Non-pigmented ciliary epithelial cell (primary cell): ENCODE measurements at regions not wholly inside any gene's neighbourhood (a gene's known extent, or its start where the extent isn't known, plus 50 kb on each side); places are given as distances from the start of the nearest gene placed in this dataset.

ENCODE experiments used
- DNase-seq: peaks from one replicate; pipeline ENCODE4 v3.0.0-alpha.2; 2010; ENCODE audit warnings: low read depth

GRCh38 chr9:78493166-78493742 lies 196.3 kb downstream of the PSAT1 start:
- DNase-seq: no peak

- no peak for DNase-seq
These were observed 205.6 kb downstream of the PSAT1 start for GRCh38 chr9:78502566-78502965.

GRCh38 chr9:78505546-78505945 lies 208.6 kb downstream of the PSAT1 start:
- no peak for DNase-seq

- DNase-seq: no peak
These were observed 210.1 kb downstream of the PSAT1 start for GRCh38 chr9:78507037-78507436.

- no peak for DNase-seq
These were observed 213.1 kb downstream of the PSAT1 start for GRCh38 chr9:78510035-78510434.

- no peak for DNase-seq
These were observed 218.2 kb downstream of the PSAT1 start for GRCh38 chr9:78515108-78515507.

GRCh38 chr9:78519786-78520185 lies 222.9 kb downstream of the PSAT1 start:
- DNase-seq: no peak

- DNase-seq: no peak
These were observed 224.8 kb downstream of the PSAT1 start for GRCh38 chr9:78521680-78522079.

GRCh38 chr9:78525986-78526560 lies 229.1 kb downstream of the PSAT1 start:
- no peak for DNase-seq

- no peak for DNase-seq
These were observed 236.6 kb downstream of the PSAT1 start for GRCh38 chr9:78533500-78533899.

GRCh38 chr9:78539188-78539587 lies 242.3 kb downstream of the PSAT1 start:
- DNase-seq: no peak

GRCh38 chr9:78539904-78540303 lies 243.0 kb downstream of the PSAT1 start:
- no peak for DNase-seq

GRCh38 chr9:78541868-78542443 lies 245.0 kb downstream of the PSAT1 start:
- DNase-seq: no peak

- no peak for DNase-seq
These were observed 245.7 kb downstream of the PSAT1 start for GRCh38 chr9:78542491-78543181.

GRCh38 chr9:78543353-78543752 lies 246.4 kb downstream of the PSAT1 start:
- no peak for DNase-seq

- DNase-seq: no peak
These were observed 247.3 kb downstream of the PSAT1 start for GRCh38 chr9:78544230-78544629.

GRCh38 chr9:78547831-78548230 lies 250.9 kb downstream of the PSAT1 start:
- DNase-seq: no peak

- no peak for DNase-seq
These were observed 251.7 kb downstream of the PSAT1 start for GRCh38 chr9:78548670-78549069.

- DNase-seq: no peak
These were observed 252.8 kb downstream of the PSAT1 start for GRCh38 chr9:78549711-78550110.

- no peak for DNase-seq
These were observed 255.9 kb downstream of the PSAT1 start for GRCh38 chr9:78552802-78553201.

- no peak for DNase-seq
These were observed 260.6 kb downstream of the PSAT1 start for GRCh38 chr9:78557540-78557939.

GRCh38 chr9:78559449-78559885 lies 262.5 kb downstream of the PSAT1 start:
- DNase-seq: no peak

GRCh38 chr9:78562021-78562420 lies 265.1 kb downstream of the PSAT1 start:
- no peak for DNase-seq
